CD14-positive monocyte (primary cell): ENCODE measurements at regions not wholly inside any gene's neighbourhood (a gene's known extent, or its start where the extent isn't known, plus 50 kb on each side); places are given as distances from the start of the nearest gene placed in this dataset.

Source experiments
- DNase-seq, 3 donors: peaks; one replicate each; pipeline ENCODE4 v3.0.0-alpha.2; 2011 to 2022
- H2AFZ ChIP-seq: 2 replicates; pipeline ENCODE4 v1.6.0; 2012; ENCODE audit warnings: mild to moderate bottlenecking, low read depth, low read length, inconsistent platforms; ENCODE audit not compliant: insufficient read depth, poor library complexity, severe bottlenecking
- H3K27ac ChIP-seq, 2 donors: 1 replicate in 1 of 2; 2 replicates in 1 of 2; pipeline ENCODE4 v1.5.1; 2012 to 2013; ENCODE audit warnings: low read length in 2 of 2, control low read depth in 1 of 2, inconsistent platforms in 1 of 2, low read depth in 1 of 2, mild to moderate bottlenecking in 1 of 2
- H3K27me3 ChIP-seq, 2 donors: one replicate each; pipeline versions ENCODE4 v1.6.0 to v1.6.1; 2011 to 2013; ENCODE audit warnings: low read length in 2 of 2; ENCODE audit not compliant: control insufficient read depth in 2 of 2, insufficient read depth in 2 of 2
- H3K36me3 ChIP-seq, 2 donors: replicated peaks in 1 of 2; 1 replicate in 1 of 2; 2 replicates in 1 of 2; pipeline versions ENCODE4 v1.5.1 to v1.6.1; 2012 to 2013; ENCODE audit warnings: low read length in 2 of 2, control low read depth in 1 of 2, inconsistent platforms in 1 of 2, mild to moderate bottlenecking in 1 of 2; ENCODE audit not compliant: insufficient read depth in 2 of 2, control insufficient read depth in 1 of 2
- H3K4me1 ChIP-seq, 2 donors: 1 replicate in 1 of 2; 2 replicates in 1 of 2; pipeline versions ENCODE4 v1.5.1 to v1.6.1; 2012 to 2013; ENCODE audit warnings: low read length in 2 of 2, control low read depth in 1 of 2, inconsistent platforms in 1 of 2, mild to moderate bottlenecking in 1 of 2, moderate library complexity in 1 of 2; ENCODE audit not compliant: insufficient read depth in 2 of 2, control insufficient read depth in 1 of 2
- H3K4me2 ChIP-seq: replicated peaks from 2 replicates; pipeline ENCODE3; 2012; ENCODE audit warnings: low read length, moderate library complexity, mild to moderate bottlenecking; ENCODE audit not compliant: poor library complexity, severe bottlenecking; ENCODE audit errors: extremely low read depth
- H3K4me3 ChIP-seq, 3 experiments: fragments of 200-600 bp in 1 of 3; sonication (generic) in 1 of 3; replicated peaks in 1 of 3; 1 replicate in 2 of 3; 2 replicates in 1 of 3; pipeline ENCODE4 v1.5.1; 2011 to 2013; ENCODE audit warnings: low read length in 3 of 3, mild to moderate bottlenecking in 3 of 3, control low read depth in 2 of 3, low read depth in 2 of 3, inconsistent platforms in 1 of 3, moderate library complexity in 1 of 3
- H3K79me2 ChIP-seq: 2 replicates; pipeline ENCODE4 v1.6.0; 2012; ENCODE audit warnings: mild to moderate bottlenecking, control low read depth, inconsistent platforms, low read length, moderate library complexity; ENCODE audit not compliant: insufficient read depth
- H3K9ac ChIP-seq: 2 replicates; pipeline ENCODE4 v1.6.0; 2017; ENCODE audit warnings: low read length, mild to moderate bottlenecking; ENCODE audit not compliant: insufficient read depth, poor library complexity, severe bottlenecking
- H3K9me3 ChIP-seq, 2 donors: replicated peaks in 1 of 2; 1 replicate in 1 of 2; 2 replicates in 1 of 2; pipeline versions ENCODE4 v1.5.1 to v1.6.1; 2012 to 2013; ENCODE audit warnings: low read length in 2 of 2, control low read depth in 1 of 2; ENCODE audit not compliant: control insufficient read depth in 1 of 2, insufficient read depth in 1 of 2
- H4K20me1 ChIP-seq: 2 replicates; pipeline ENCODE4 v1.6.0; 2012; ENCODE audit warnings: mild to moderate bottlenecking, low read length, control low read depth, moderate library complexity; ENCODE audit not compliant: insufficient read depth
- H3K27ac Mint-ChIP-seq, 7 donors: one replicate each; pipeline ENCODE4 v1.8.0; 2020; ENCODE audit warnings: mild to moderate bottlenecking in 7 of 7, mixed read lengths in 7 of 7, moderate library complexity in 6 of 7, inconsistent platforms in 2 of 7
- H3K27me3 Mint-ChIP-seq, 3 donors: one replicate each; pipeline ENCODE4 v1.8.0; 2021 to 2022; ENCODE audit warnings: low read depth in 3 of 3, mild to moderate bottlenecking in 3 of 3, mixed read lengths in 3 of 3, moderate library complexity in 3 of 3, inconsistent platforms in 1 of 3
- H3K36me3 Mint-ChIP-seq, 2 donors: one replicate each; pipeline ENCODE4 v1.8.0; 2020; ENCODE audit warnings: mixed read lengths in 2 of 2, inconsistent platforms in 1 of 2, mild to moderate bottlenecking in 1 of 2
- H3K4me1 Mint-ChIP-seq: one replicate; pipeline ENCODE4 v1.8.0; 2020; ENCODE audit warnings: mild to moderate bottlenecking, mixed read lengths
- H3K4me3 Mint-ChIP-seq, 2 donors: one replicate each; pipeline ENCODE4 v1.8.0; 2020; ENCODE audit warnings: mild to moderate bottlenecking in 2 of 2, mixed read lengths in 2 of 2, moderate library complexity in 1 of 2
- H3K9me3 Mint-ChIP-seq, 7 donors: one replicate each; pipeline ENCODE4 v1.8.0; 2020 to 2022; ENCODE audit warnings: mixed read lengths in 7 of 7, mild to moderate bottlenecking in 6 of 7, moderate library complexity in 6 of 7, inconsistent platforms in 2 of 7
- CTCF ChIP-seq: fragments of 200-600 bp; IDR thresholded peaks from one replicate; pipeline ENCODE4 v1.8.0; 2022; ENCODE audit warnings: antibody characterized with exemption, mild to moderate bottlenecking
- WGBS: methylation state at CpG from one replicate; pipeline ENCODE4 v1.1.5; 2013; ENCODE audit warnings: missing lambda C conversion rate; ENCODE audit not compliant: insufficient coverage; 5-methylcytosine and 5-hydroxymethylcytosine counted together
- intact Hi-C, 2 donors: fragments of 100-400 bp; cut with micrococcal nuclease; formaldehyde crosslinking; loops; one replicate each; pipeline versions ENCODE4 v1.15.0 to v1.15.1; 2023

- H3K4me1 Mint-ChIP-seq = no peaks in the 10 kb centered on the region
- H4K20me1 ChIP-seq = no peaks in the 10 kb centered on the region
- WGBS = 91% methylated on average over 25 of the region's 26 CpGs
These were observed 244.7 kb downstream of the TFAP2C start for GRCh38 chr20:56873836-56874235.

GRCh38 chr20:56875052-56875659, 246.1 kb downstream of the TFAP2C start:
- 49% methylated on average over 6 of the region's 6 CpGs for WGBS
- no peak for DNase-seq
- Histone ChIP-seq H3K36me3 (no peaks in the 10 kb centered on the region), H2AFZ (no peak overlapping the region), H3K4me3 (no peak overlapping the region), H3K9me3 (no peaks in the 10 kb centered on the region), H3K4me2 (no peak overlapping the region), H3K79me2 (no peaks in the 10 kb centered on the region), H3K9ac (no peak overlapping the region), H4K20me1 (no peaks in the 10 kb centered on the region), H3K27me3 (no peaks in the 10 kb centered on the region), H3K4me1 (no peaks in the 10 kb centered on the region), H3K27ac (no peak overlapping the region)
- H3K36me3 Mint-ChIP-seq = no peaks in the 10 kb centered on the region
- peaks cover 1 to 6% (median 3%) of the 10 kb centered on the region in 3 donors for H3K27me3 Mint-ChIP-seq
- peaks cover 0 to 5% (median 3%) of the 10 kb centered on the region in 7 donors for H3K9me3 Mint-ChIP-seq
- intact Hi-C loops = no loop called here
- H3K27ac Mint-ChIP-seq = no peak overlapping the region
- no peaks in the 10 kb centered on the region for H3K4me1 Mint-ChIP-seq
- no peak for TF ChIP-seq CTCF
- H3K4me3 Mint-ChIP-seq = no peak overlapping the region

More at GRCh38 chr20:56873836-56874235, 244.7 kb downstream of the TFAP2C start:
- Histone ChIP-seq H2AFZ (no peak overlapping the region), H3K4me1 (no peaks in the 10 kb centered on the region), H3K36me3 (no peaks in the 10 kb centered on the region), H3K27ac (no peak overlapping the region), H3K9ac (no peak overlapping the region), H3K9me3 (no peaks in the 10 kb centered on the region), H3K4me2 (no peak overlapping the region), H3K27me3 (no peaks in the 10 kb centered on the region), H3K4me3 (no peak overlapping the region), H3K79me2 (no peaks in the 10 kb centered on the region)
- intact Hi-C loops = no loop called here
- TF ChIP-seq CTCF = no peak
- no peak overlapping the region for H3K27ac Mint-ChIP-seq
- no peak for DNase-seq
- no peaks in the 10 kb centered on the region for H3K36me3 Mint-ChIP-seq
- H3K4me3 Mint-ChIP-seq = no peak overlapping the region
- peaks cover 3 to 6% (median 3%) of the 10 kb centered on the region in 3 donors for H3K27me3 Mint-ChIP-seq
- peaks cover 0 to 3% (median 2%) of the 10 kb centered on the region in 7 donors for H3K9me3 Mint-ChIP-seq
